GM12875 (cell line): ENCODE measurements at regions not wholly inside any gene's neighbourhood (a gene's known extent, or its start where the extent isn't known, plus 50 kb on each side); places are given as distances from the start of the nearest gene placed in this dataset.

Source experiments
- H3K4me3 ChIP-seq: one replicate; pipeline ENCODE4 v1.5.1; 2011; ENCODE audit warnings: low read depth, low read length, control low read depth
- TF ChIP-seq, protein P1 (sequence below): IDR thresholded peaks from 2 replicates; pipeline ENCODE4 v1.5.1; 2011; ENCODE audit warnings: low read depth, mild to moderate bottlenecking, control low read depth, inconsistent platforms, low read length, moderate library complexity, borderline replicate concordance; ENCODE audit not compliant: insufficient read depth

DNA sequence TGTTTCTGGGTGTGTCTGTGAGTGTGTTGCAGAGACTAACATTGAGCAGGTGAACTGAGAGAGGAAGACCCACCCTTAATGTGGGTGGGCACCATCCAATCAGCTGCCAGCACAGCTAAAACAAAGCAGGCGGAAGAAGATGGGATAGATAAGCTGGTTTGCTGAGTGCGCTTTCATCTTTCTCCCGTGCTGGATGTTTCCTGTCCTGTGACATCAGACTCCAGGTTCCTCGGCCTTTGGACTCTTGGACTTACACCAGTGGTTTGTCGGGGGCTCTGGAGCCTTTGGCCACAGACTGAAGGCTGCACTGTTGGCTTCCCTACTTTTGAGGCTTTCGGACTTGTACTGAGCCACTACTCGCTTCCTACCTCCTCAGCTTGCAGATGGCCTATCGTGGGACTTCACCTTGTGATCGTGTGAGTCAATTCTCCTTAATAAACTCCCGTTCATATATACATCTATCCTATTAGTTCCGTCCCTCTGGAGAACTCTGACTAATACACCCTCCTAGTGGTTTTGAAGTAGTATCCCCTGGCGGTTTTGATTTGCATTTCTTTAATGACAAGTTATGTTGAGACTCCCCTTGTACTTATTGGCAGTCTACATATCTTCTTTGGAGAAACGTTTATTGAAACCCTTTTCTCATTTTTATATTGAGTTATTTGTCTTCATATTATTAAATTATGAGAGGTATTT, 546.6 kb upstream of the TMPRSS15 start:
- TF ChIP-seq, protein P1, sequence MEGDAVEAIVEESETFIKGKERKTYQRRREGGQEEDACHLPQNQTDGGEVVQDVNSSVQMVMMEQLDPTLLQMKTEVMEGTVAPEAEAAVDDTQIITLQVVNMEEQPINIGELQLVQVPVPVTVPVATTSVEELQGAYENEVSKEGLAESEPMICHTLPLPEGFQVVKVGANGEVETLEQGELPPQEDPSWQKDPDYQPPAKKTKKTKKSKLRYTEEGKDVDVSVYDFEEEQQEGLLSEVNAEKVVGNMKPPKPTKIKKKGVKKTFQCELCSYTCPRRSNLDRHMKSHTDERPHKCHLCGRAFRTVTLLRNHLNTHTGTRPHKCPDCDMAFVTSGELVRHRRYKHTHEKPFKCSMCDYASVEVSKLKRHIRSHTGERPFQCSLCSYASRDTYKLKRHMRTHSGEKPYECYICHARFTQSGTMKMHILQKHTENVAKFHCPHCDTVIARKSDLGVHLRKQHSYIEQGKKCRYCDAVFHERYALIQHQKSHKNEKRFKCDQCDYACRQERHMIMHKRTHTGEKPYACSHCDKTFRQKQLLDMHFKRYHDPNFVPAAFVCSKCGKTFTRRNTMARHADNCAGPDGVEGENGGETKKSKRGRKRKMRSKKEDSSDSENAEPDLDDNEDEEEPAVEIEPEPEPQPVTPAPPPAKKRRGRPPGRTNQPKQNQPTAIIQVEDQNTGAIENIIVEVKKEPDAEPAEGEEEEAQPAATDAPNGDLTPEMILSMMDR = no peak
- no peak overlapping the region for H3K4me3 ChIP-seq

DNA sequence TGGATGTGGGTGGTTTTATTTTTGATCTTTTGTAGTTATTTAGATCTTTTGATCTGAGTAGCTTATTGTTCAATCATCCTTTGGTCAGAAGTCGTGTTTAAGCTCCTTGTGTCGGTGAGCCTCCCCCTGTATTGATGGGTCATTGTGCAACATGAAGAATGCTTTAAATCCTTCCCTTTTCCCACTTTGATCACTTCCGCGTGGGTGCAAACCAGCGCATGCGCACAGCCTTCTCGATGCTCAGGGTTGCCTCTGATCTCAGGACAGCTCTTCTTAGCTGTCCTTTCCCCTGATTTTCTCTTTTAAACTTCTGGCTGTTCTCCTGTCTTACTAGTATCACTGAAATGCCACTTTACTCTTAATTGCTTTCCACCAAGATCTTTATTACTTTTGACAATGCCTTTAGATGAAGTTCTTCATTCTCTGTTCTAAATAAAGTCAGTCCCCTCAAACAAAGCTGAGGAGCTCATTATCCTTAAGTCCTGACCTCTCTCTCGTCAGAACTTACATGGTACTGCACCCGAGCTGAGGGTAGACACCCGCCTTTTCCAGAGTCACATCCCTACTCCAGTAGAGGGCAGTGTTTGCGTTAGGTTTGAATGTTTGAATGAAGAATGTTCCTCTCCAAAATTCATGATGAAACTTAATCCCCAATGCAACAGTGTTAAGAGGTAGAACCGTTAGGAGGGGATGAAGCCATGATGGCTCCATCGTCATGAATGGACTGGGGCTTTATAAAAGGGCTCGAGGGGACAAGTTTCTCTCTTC, 547.9 kb upstream of the TMPRSS15 start:
- no peak overlapping the region for H3K4me3 ChIP-seq
- TF ChIP-seq, protein P1 = no peak

DNA sequence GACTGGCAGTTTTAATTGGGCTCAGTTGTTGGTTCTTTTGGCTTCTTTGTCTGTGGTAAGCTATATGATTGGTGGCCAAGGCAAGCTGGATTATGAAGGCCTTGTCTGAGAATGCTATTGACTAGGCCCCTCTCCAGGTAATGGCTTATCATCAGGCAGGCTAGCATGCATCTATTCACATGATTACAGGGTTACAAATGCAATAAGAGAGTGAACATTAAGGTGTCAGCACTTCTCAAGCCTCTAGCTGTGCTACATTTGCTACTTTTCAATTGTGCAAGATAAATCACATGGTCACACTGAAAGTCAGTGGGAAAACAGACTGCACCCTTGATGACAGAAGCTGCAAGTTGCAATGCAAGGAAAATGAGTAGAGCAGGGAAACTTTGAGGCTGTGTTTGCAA, 550.9 kb upstream of the TMPRSS15 start:
- TF ChIP-seq, protein P1 = no peak
- no peak overlapping the region for H3K4me3 ChIP-seq

DNA sequence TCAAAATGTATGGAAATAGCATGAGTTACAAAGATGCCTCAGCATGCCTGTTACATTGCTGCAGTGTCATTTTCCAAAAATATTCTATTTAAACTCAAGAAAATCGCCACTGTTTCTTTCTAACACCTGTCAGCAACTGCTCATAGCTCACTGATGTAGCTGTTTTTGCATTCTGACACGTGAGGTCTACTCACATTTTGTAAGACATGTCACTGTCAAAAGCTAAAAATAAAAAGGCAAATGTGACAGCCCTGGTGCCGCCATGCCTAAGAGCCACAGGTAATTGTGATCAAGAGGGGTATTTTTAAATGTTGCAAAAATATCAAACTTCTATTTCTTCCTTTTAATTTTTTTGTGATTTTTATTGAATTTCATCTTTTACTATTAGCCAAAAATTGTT, 556.2 kb upstream of the TMPRSS15 start:
- TF ChIP-seq, protein P1 = no peak
- H3K4me3 ChIP-seq = no peak overlapping the region

DNA sequence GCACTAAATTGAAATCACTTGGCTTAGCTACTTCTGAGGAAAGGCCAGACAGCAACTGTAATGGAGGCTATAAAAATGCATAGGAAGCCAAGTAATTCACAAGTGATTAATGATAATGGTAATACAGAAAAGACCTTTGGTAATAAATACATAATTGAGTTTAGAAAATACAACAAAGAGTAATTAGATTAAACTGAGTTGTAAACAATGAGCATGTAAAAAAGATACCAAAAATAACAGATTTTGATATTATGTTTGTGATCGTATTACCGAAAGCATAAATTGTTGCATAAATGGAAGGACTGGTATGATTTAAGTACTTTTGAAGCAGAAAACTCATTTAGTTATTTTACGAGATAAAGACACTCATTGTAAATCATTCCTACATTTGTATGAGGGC, 556.7 kb upstream of the TMPRSS15 start:
- TF ChIP-seq, protein P1 = no peak
- H3K4me3 ChIP-seq = no peak overlapping the region

DNA sequence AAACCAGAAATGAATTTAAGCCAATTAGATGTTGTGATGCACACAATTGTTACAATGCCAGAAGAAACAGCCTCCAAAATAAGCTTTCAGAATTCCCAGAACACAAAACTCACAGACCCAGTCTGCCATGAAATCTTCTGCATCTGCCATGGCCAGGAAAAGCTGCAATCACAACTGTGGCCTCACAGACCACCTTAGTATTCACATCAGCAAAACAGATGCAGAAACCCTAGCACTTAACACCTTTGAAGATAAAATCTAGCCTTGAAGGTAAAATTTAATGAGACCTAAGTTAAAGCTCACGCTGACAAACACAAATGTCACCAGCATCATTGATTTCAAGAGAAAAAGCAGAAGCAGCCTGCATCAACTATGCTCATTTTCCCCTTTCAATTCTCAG, 566.8 kb upstream of the TMPRSS15 start:
- TF ChIP-seq, protein P1 = no peak
- no peak overlapping the region for H3K4me3 ChIP-seq

DNA sequence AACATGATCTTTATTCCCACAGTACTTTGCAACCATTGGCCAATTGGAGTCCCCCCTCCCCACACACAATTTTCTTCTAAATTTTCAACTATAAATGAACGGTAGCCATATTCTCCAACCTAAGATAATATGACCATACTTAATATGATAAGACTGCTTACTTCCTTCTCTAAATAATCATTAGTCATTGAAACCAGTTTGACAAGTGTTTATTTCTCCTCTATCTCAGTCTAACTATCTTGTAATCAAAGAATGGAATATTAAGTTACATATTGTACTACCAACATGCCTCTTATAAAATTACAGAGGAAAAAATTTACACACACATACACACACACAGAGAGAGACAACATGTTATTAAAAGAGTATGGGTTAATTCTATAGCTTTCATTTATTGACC, 567.4 kb upstream of the TMPRSS15 start:
- H3K4me3 ChIP-seq = no peak overlapping the region
- TF ChIP-seq, protein P1 = no peak
